Karpas-422 (cell line): ENCODE measurements at regions not wholly inside any gene's neighbourhood (a gene's known extent, or its start where the extent isn't known, plus 50 kb on each side); places are given as distances from the start of the nearest gene placed in this dataset.

Source experiments
- DNase-seq: peaks from one replicate; pipeline ENCODE4 v3.0.0-alpha.2; 2015
- H2AFZ ChIP-seq: fragments of 200-600 bp; sonication (generic); 2 replicates; pipeline ENCODE4 v1.6.1; 2014; ENCODE audit warnings: antibody characterized with exemption, low read length, mixed read lengths
- H3K27ac ChIP-seq: fragments of 200-600 bp; sonication (generic); 2 replicates; pipeline ENCODE4 v1.5.1; 2014; ENCODE audit warnings: mild to moderate bottlenecking, low read length, moderate library complexity
- H3K27me3 ChIP-seq: fragments of 200-600 bp; sonication (generic); 2 replicates; pipeline ENCODE4 v1.6.1; 2014; ENCODE audit warnings: low read length, mixed read lengths
- H3K36me3 ChIP-seq: fragments of 200-600 bp; sonication (generic); 2 replicates; pipeline ENCODE4 v1.6.1; 2014; ENCODE audit warnings: low read length, mixed read lengths; ENCODE audit not compliant: insufficient read depth
- H3K4me1 ChIP-seq: fragments of 200-600 bp; sonication (generic); 2 replicates; pipeline ENCODE4 v1.6.1; 2014; ENCODE audit warnings: mild to moderate bottlenecking, low read length, mixed read lengths
- H3K4me2 ChIP-seq: fragments of 200-600 bp; sonication (generic); 2 replicates; pipeline ENCODE4 v1.6.1; 2014; ENCODE audit warnings: low read length, low read depth, mild to moderate bottlenecking; ENCODE audit not compliant: poor library complexity, severe bottlenecking
- H3K4me3 ChIP-seq: fragments of 200-600 bp; sonication (generic); 2 replicates; pipeline ENCODE4 v1.5.1; 2014; ENCODE audit warnings: mild to moderate bottlenecking, antibody characterized with exemption, low read length, mixed read lengths
- H3K79me2 ChIP-seq: fragments of 200-600 bp; sonication (generic); 2 replicates; pipeline ENCODE4 v1.6.1; 2014; ENCODE audit warnings: mild to moderate bottlenecking, low read length, mixed read lengths
- H3K9ac ChIP-seq: fragments of 200-600 bp; sonication (generic); 2 replicates; pipeline ENCODE4 v1.6.0; 2014; ENCODE audit warnings: low read length
- H3K9me2 ChIP-seq: fragments of 200-600 bp; sonication (generic), shearing (Covaris generic); replicated peaks from 2 replicates; pipeline ENCODE4 v1.6.0; 2014; ENCODE audit warnings: mild to moderate bottlenecking, low read length, moderate library complexity; ENCODE audit not compliant: insufficient read depth
- H3K9me3 ChIP-seq: fragments of 300-700, 200-600 bp; sonication (generic); 2 replicates; pipeline ENCODE4 v1.6.1; 2014; ENCODE audit warnings: low read length, mixed read lengths
- H4K20me1 ChIP-seq: fragments of 200-600 bp; sonication (generic); 2 replicates; pipeline ENCODE4 v1.6.1; 2014; ENCODE audit warnings: mild to moderate bottlenecking, antibody characterized with exemption, low read length, low read depth; ENCODE audit not compliant: insufficient read depth

- Histone ChIP-seq H3K27me3 (no peaks in the 10 kb centered on the region), H3K4me3 (no peak overlapping the region), H3K79me2 (no peaks in the 10 kb centered on the region), H3K9ac (no peak overlapping the region), H3K9me3 (no peaks in the 10 kb centered on the region), H3K36me3 (no peaks in the 10 kb centered on the region), H4K20me1 (no peaks in the 10 kb centered on the region), H2AFZ (no peak overlapping the region), H3K4me1 (no peaks in the 10 kb centered on the region), H3K27ac (no peak overlapping the region), H3K9me2 (no peaks in the 10 kb centered on the region), H3K4me2 (no peak overlapping the region)
- DNase-seq: no peak
Measured at GRCh38 chr17:13113821-13114525, 96.1 kb upstream of the ELAC2 start.

GRCh38 chr17:13107676-13108235 is 89.9 kb upstream of the ELAC2 start:
- no peaks in the 10 kb centered on the region for H3K9me2 ChIP-seq
- no peaks in the 10 kb centered on the region for H3K9me3 ChIP-seq
- no peaks in the 10 kb centered on the region for H3K79me2 ChIP-seq
- no peak overlapping the region for H3K27ac ChIP-seq
- H4K20me1 ChIP-seq: no peaks in the 10 kb centered on the region
- H3K4me3 ChIP-seq: no peak overlapping the region
- no peak overlapping the region for H2AFZ ChIP-seq
- H3K36me3 ChIP-seq: no peaks in the 10 kb centered on the region
- DNase-seq: peak; percentile 4
- H3K9ac ChIP-seq: no peak overlapping the region
- H3K4me2 ChIP-seq: no peak overlapping the region
- H3K4me1 ChIP-seq: no peaks in the 10 kb centered on the region
- H3K27me3 ChIP-seq: no peaks in the 10 kb centered on the region

GRCh38 chr17:13106171-13106570 is 88.3 kb upstream of the ELAC2 start:
- H3K9me2 ChIP-seq: no peaks in the 10 kb centered on the region
- no peaks in the 10 kb centered on the region for H3K36me3 ChIP-seq
- H3K27ac ChIP-seq: no peak overlapping the region
- no peak overlapping the region for H3K9ac ChIP-seq
- no peak overlapping the region for H2AFZ ChIP-seq
- DNase-seq: peak; percentile 4
- H3K79me2 ChIP-seq: no peaks in the 10 kb centered on the region
- no peaks in the 10 kb centered on the region for H3K27me3 ChIP-seq
- no peaks in the 10 kb centered on the region for H4K20me1 ChIP-seq
- no peaks in the 10 kb centered on the region for H3K9me3 ChIP-seq
- no peaks in the 10 kb centered on the region for H3K4me1 ChIP-seq
- no peak overlapping the region for H3K4me2 ChIP-seq
- no peak overlapping the region for H3K4me3 ChIP-seq

GRCh38 chr17:13104576-13104975 is 86.7 kb upstream of the ELAC2 start:
- Histone ChIP-seq H3K27ac (no peak overlapping the region), H3K4me1 (no peaks in the 10 kb centered on the region), H3K9me2 (no peaks in the 10 kb centered on the region), H3K79me2 (no peaks in the 10 kb centered on the region), H4K20me1 (no peaks in the 10 kb centered on the region), H3K27me3 (no peaks in the 10 kb centered on the region), H3K36me3 (no peaks in the 10 kb centered on the region), H2AFZ (no peak overlapping the region), H3K9ac (no peak overlapping the region), H3K9me3 (no peaks in the 10 kb centered on the region), H3K4me2 (no peak overlapping the region), H3K4me3 (no peak overlapping the region)
- DNase-seq: no peak

- no peak overlapping the region for H2AFZ ChIP-seq
- no peaks in the 10 kb centered on the region for H3K9me3 ChIP-seq
- no peaks in the 10 kb centered on the region for H4K20me1 ChIP-seq
- H3K4me3 ChIP-seq: no peak overlapping the region
- no peaks in the 10 kb centered on the region for H3K9me2 ChIP-seq
- H3K4me2 ChIP-seq: no peak overlapping the region
- no peaks in the 10 kb centered on the region for H3K79me2 ChIP-seq
- no peaks in the 10 kb centered on the region for H3K36me3 ChIP-seq
- H3K27ac ChIP-seq: no peak overlapping the region
- no peak overlapping the region for H3K9ac ChIP-seq
- DNase-seq: peak; percentile 14
- H3K4me1 ChIP-seq: no peaks in the 10 kb centered on the region
- H3K27me3 ChIP-seq: no peaks in the 10 kb centered on the region
Measured at GRCh38 chr17:13102477-13102876, 84.7 kb upstream of the ELAC2 start.

GRCh38 chr17:13099926-13100325 is 82.1 kb upstream of the ELAC2 start:
- Histone ChIP-seq H4K20me1 (no peaks in the 10 kb centered on the region), H3K36me3 (no peaks in the 10 kb centered on the region), H3K27ac (no peak overlapping the region), H3K27me3 (no peaks in the 10 kb centered on the region), H3K9ac (no peak overlapping the region), H3K4me3 (no peak overlapping the region), H3K4me2 (no peak overlapping the region), H3K9me2 (no peaks in the 10 kb centered on the region), H3K9me3 (no peaks in the 10 kb centered on the region), H2AFZ (no peak overlapping the region), H3K4me1 (no peaks in the 10 kb centered on the region), H3K79me2 (no peaks in the 10 kb centered on the region)
- DNase-seq: no peak

- Histone ChIP-seq H3K27ac (no peak overlapping the region), H3K36me3 (no peaks in the 10 kb centered on the region), H3K4me2 (no peak overlapping the region), H3K79me2 (no peaks in the 10 kb centered on the region), H4K20me1 (no peaks in the 10 kb centered on the region), H3K9me3 (no peaks in the 10 kb centered on the region), H3K4me1 (no peaks in the 10 kb centered on the region), H3K4me3 (no peak overlapping the region), H3K27me3 (no peaks in the 10 kb centered on the region), H3K9ac (no peak overlapping the region), H3K9me2 (no peaks in the 10 kb centered on the region), H2AFZ (no peak overlapping the region)
- DNase-seq: no peak
Measured at GRCh38 chr17:13099089-13099735, 81.4 kb upstream of the ELAC2 start.

- Histone ChIP-seq H3K4me2 (no peak overlapping the region), H3K27me3 (no peaks in the 10 kb centered on the region), H3K79me2 (no peaks in the 10 kb centered on the region), H3K27ac (no peak overlapping the region), H3K4me3 (no peak overlapping the region), H4K20me1 (no peaks in the 10 kb centered on the region), H3K4me1 (no peaks in the 10 kb centered on the region), H3K36me3 (no peaks in the 10 kb centered on the region), H2AFZ (no peak overlapping the region), H3K9ac (no peak overlapping the region), H3K9me3 (no peaks in the 10 kb centered on the region), H3K9me2 (no peaks in the 10 kb centered on the region)
- peak; percentile 36 for DNase-seq
Measured at GRCh38 chr17:13096291-13096690, 78.5 kb upstream of the ELAC2 start.
